ENCODE measurements at regions not wholly inside any gene's neighbourhood (a gene's known extent, or its start where the extent isn't known, plus 50 kb on each side); places are given as distances from the start of the nearest gene placed in this dataset.

DNA sequence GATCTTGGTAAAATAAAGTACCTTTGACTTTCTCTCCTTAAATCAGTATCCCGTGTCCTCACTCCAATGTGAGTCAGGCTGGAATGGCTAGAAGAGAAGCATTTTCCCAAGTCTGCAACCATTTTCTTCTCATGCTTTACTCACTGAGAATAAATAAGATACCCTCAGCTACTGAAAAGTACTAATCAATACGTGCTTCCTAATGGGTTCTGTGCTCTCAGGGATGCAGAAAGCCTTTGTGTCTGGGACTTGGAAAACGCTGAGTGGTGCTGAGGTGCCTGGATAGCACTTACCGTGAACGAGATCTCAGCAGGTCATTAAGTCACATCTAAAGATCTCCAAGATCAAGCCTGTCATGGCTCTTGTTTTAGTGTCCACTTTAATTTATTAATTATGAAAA, 672.3 kb upstream of the C16orf82 start:
- POLR2A ChIA-PET = no interaction called here
- FAIRE-seq = no peak
- TF ChIP-seq ZFP62 (CRISPR knock-in tag; IDR thresholded peaks at IDR 0.05) = no peak
- no peak for TF ChIP-seq ZBTB37 (CRISPR knock-in tag; IDR thresholded peaks at IDR 0.05)
- no peak for TF ChIP-seq XRCC5 (optimal IDR thresholded peaks at IDR 0.05; ENCODE audit: low read length)
- no peak for TF ChIP-seq PITX1 (CRISPR knock-in tag; IDR thresholded peaks at IDR 0.05)
- TF ChIP-seq, protein P1, sequence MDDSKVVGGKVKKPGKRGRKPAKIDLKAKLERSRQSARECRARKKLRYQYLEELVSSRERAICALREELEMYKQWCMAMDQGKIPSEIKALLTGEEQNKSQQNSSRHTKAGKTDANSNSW (CRISPR knock-in tag; IDR thresholded peaks at IDR 0.05; ENCODE audit: borderline replicate concordance) = no peak
- TF ChIP-seq TOPORS (CRISPR knock-in tag; IDR thresholded peaks at IDR 0.05) = no peak
- no peak for TF ChIP-seq ZNF230 (CRISPR knock-in tag; IDR thresholded peaks at IDR 0.05)
- TF ChIP-seq ZNF510 (CRISPR knock-in tag; IDR thresholded peaks at IDR 0.05; ENCODE audit: low read depth) = no peak
- TF ChIP-seq, protein P2, sequence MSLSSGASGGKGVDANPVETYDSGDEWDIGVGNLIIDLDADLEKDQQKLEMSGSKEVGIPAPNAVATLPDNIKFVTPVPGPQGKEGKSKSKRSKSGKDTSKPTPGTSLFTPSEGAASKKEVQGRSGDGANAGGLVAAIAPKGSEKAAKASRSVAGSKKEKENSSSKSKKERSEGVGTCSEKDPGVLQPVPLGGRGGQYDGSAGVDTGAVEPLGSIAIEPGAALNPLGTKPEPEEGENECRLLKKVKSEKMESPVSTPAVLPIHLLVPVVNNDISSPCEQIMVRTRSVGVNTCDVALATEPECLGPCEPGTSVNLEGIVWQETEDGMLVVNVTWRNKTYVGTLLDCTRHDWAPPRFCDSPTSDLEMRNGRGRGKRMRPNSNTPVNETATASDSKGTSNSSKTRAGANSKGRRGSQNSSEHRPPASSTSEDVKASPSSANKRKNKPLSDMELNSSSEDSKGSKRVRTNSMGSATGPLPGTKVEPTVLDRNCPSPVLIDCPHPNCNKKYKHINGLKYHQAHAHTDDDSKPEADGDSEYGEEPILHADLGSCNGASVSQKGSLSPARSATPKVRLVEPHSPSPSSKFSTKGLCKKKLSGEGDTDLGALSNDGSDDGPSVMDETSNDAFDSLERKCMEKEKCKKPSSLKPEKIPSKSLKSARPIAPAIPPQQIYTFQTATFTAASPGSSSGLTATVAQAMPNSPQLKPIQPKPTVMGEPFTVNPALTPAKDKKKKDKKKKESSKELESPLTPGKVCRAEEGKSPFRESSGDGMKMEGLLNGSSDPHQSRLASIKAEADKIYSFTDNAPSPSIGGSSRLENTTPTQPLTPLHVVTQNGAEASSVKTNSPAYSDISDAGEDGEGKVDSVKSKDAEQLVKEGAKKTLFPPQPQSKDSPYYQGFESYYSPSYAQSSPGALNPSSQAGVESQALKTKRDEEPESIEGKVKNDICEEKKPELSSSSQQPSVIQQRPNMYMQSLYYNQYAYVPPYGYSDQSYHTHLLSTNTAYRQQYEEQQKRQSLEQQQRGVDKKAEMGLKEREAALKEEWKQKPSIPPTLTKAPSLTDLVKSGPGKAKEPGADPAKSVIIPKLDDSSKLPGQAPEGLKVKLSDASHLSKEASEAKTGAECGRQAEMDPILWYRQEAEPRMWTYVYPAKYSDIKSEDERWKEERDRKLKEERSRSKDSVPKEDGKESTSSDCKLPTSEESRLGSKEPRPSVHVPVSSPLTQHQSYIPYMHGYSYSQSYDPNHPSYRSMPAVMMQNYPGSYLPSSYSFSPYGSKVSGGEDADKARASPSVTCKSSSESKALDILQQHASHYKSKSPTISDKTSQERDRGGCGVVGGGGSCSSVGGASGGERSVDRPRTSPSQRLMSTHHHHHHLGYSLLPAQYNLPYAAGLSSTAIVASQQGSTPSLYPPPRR (CRISPR knock-in tag; IDR thresholded peaks at IDR 0.05; ENCODE audit: borderline replicate concordance) = no peak
- TF ChIP-seq ZSCAN5A (CRISPR knock-in tag; IDR thresholded peaks at IDR 0.05; ENCODE audit: borderline replicate concordance) = no peak
- TF ChIP-seq MYPOP (CRISPR knock-in tag; IDR thresholded peaks at IDR 0.05) = no peak
- no peak for TF ChIP-seq ZNF430 (CRISPR knock-in tag; IDR thresholded peaks at IDR 0.05)
- no peak for TF ChIP-seq ZNF468 (CRISPR knock-in tag; IDR thresholded peaks at IDR 0.05)
- TF ChIP-seq MIER3 (CRISPR knock-in tag; IDR thresholded peaks at IDR 0.05; ENCODE audit: borderline replicate concordance) = no peak
- TF ChIP-seq NCOA5 (CRISPR knock-in tag; IDR thresholded peaks at IDR 0.05) = no peak

More for the DNA sequence above, 672.3 kb upstream of the C16orf82 start:
- Histone ChIP-seq H3K79me2 (ENCODE audit: insufficient read depth, low read length) (no peaks in the 10 kb centered on the region), H2AFZ (ENCODE audit: low read length) (no peak overlapping the region), H3K27me3 (ENCODE audit: control insufficient read depth in 1 of 2, insufficient read depth in 2 of 2, low read length in 2 of 2) (no peaks in the 10 kb centered on the region), H3K4me1 (ENCODE audit: insufficient read depth, low read length) (no peaks in the 10 kb centered on the region), H3K4me3 (replicated peaks in 1 of 3; ENCODE audit: insufficient read depth in 1 of 3, low read depth in 2 of 3, low read length in 3 of 3) (no peak overlapping the region), H3K9me3 (ENCODE audit: low read length) (no peaks in the 10 kb centered on the region), H4K20me1 (ENCODE audit: insufficient read depth, low read length) (no peaks in the 10 kb centered on the region), H3K4me2 (ENCODE audit: low read depth, low read length) (no peak overlapping the region), H3K36me3 (replicated peaks in 1 of 2; ENCODE audit: control insufficient read depth in 1 of 2, insufficient read depth in 2 of 2, low read length in 2 of 2) (no peaks in the 10 kb centered on the region), H3K27ac (ENCODE audit: extremely low read length, insufficient read depth, low read length) (no peak overlapping the region), H3K9ac (ENCODE audit: insufficient read depth, low read depth, low read length) (no peak overlapping the region)
- ATAC-seq (no peak), DNase-seq (ENCODE audit: low spot score) (no peak)
- CTCF ChIA-PET (ENCODE audit: low intra/inter-chr PET ratio, low total read pairs) = no interaction called here
- intact Hi-C loops (cut with micrococcal nuclease; ENCODE audit: unreplicated experiment) = no loop called here
- no TSS peak for BruUV-seq (replicated peaks)
- WGBS (ENCODE audit: low lambda C conversion rate) = 5% methylated on average over 5 of the region's 5 CpGs
- in situ Hi-C loops (cut with HindIII; ENCODE audit: extremely low pct_ligation_motif_present, low pct_unique_long_range_greater_than_20kb) = no loop called here

All from HepG2 (cell line).